Bronchial epithelial cell (primary cell): ENCODE measurements at regions not wholly inside any gene's neighbourhood (a gene's known extent, or its start where the extent isn't known, plus 50 kb on each side); places are given as distances from the start of the nearest gene placed in this dataset.

ENCODE experiments used
- DNase-seq: peaks from one replicate; pipeline ENCODE4 v3.0.0-alpha.2; 2010; ENCODE audit warnings: low read depth
- FAIRE-seq: peaks from 2 replicates; lab custom pipeline; 2011; peaks lifted over from hg19 to GRCh38; lab: Jason Lieb, UNC
- H3K27me3 ChIP-seq: 2 replicates; pipeline ENCODE4 v1.5.1; 2011; ENCODE audit warnings: low read length; ENCODE audit not compliant: control insufficient read depth, insufficient read depth
- H3K36me3 ChIP-seq: 2 replicates; pipeline ENCODE4 v1.5.1; 2011; ENCODE audit warnings: low read length; ENCODE audit not compliant: control insufficient read depth, insufficient read depth
- H3K4me3 ChIP-seq: 2 replicates; pipeline ENCODE4 v1.5.1; 2011; ENCODE audit warnings: mild to moderate bottlenecking, low read depth, low read length, control low read depth
- CTCF ChIP-seq: IDR thresholded peaks from 2 replicates; pipeline ENCODE4 v1.5.1; 2011; ENCODE audit warnings: mild to moderate bottlenecking, moderate library complexity, low read length, control low read depth, inconsistent platforms; ENCODE audit not compliant: insufficient read depth, severe bottlenecking

GRCh38 chr12:70096759-70097410, 146.3 kb upstream of the CNOT2 start:
- Histone ChIP-seq H3K27me3 (no peaks in the 10 kb centered on the region), H3K4me3 (no peak overlapping the region), H3K36me3 (no peaks in the 10 kb centered on the region)
- TF ChIP-seq CTCF = no peak
- FAIRE-seq (no peak), DNase-seq (no peak)

- Histone ChIP-seq H3K27me3 (no peaks in the 10 kb centered on the region), H3K36me3 (no peaks in the 10 kb centered on the region), H3K4me3 (no peak overlapping the region)
- no peak for DNase-seq
- TF ChIP-seq CTCF = no peak
- FAIRE-seq = no peak
Observed at GRCh38 chr12:70101064-70101463, 142.2 kb upstream of the CNOT2 start.

- Histone ChIP-seq H3K4me3 (no peak overlapping the region), H3K27me3 (no peaks in the 10 kb centered on the region), H3K36me3 (no peaks in the 10 kb centered on the region)
- FAIRE-seq (no peak), DNase-seq (no peak)
- no peak for TF ChIP-seq CTCF
Observed at GRCh38 chr12:70106347-70106746, 136.9 kb upstream of the CNOT2 start.

GRCh38 chr12:70110085-70110484, 133.1 kb upstream of the CNOT2 start:
- Histone ChIP-seq H3K36me3 (no peaks in the 10 kb centered on the region), H3K4me3 (no peak overlapping the region), H3K27me3 (no peaks in the 10 kb centered on the region)
- TF ChIP-seq CTCF = no peak
- FAIRE-seq (no peak), DNase-seq (no peak)

GRCh38 chr12:70117670-70118069, 125.6 kb upstream of the CNOT2 start:
- DNase-seq = no peak
- no peak for FAIRE-seq
- no peaks in the 10 kb centered on the region for H3K36me3 ChIP-seq
- no peak for TF ChIP-seq CTCF
- no peaks in the 10 kb centered on the region for H3K27me3 ChIP-seq
- H3K4me3 ChIP-seq = no peak overlapping the region

- DNase-seq (no peak), FAIRE-seq (no peak)
- TF ChIP-seq CTCF = no peak
- no peaks in the 10 kb centered on the region for H3K36me3 ChIP-seq
- H3K27me3 ChIP-seq = no peaks in the 10 kb centered on the region
- H3K4me3 ChIP-seq = no peak overlapping the region
Observed at GRCh38 chr12:70120970-70121369, 122.3 kb upstream of the CNOT2 start.
